ENCODE measurements at regions not wholly inside any gene's neighbourhood (a gene's known extent, or its start where the extent isn't known, plus 50 kb on each side); places are given as distances from the start of the nearest gene placed in this dataset.
"Not testable (repeated sequence)": the region's sequence is repeated elsewhere in the genome, so short reads cannot be mapped to it uniquely, and the experiment has no call there.

DNA sequence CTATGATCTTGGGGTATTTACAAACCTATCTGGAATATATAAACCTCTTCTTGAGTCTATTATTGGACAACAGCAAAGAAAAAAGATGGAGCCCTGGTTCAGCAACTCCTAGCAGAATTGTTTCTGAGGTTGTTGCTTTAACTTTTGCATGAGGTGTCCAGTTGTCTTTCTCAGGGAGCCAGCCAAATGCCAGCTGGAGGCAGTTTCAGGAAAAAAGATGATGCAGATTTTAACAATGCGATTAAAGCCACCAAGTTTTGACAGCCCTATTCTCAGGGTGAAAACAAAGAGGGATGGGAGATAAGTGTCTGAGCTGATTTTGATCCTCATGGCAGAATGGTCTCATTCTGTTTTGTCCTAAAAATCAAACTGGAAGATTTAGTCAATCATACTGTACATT, 181.6 kb upstream of the RASGRP1 start:
- no peak for DNase-seq

DNA sequence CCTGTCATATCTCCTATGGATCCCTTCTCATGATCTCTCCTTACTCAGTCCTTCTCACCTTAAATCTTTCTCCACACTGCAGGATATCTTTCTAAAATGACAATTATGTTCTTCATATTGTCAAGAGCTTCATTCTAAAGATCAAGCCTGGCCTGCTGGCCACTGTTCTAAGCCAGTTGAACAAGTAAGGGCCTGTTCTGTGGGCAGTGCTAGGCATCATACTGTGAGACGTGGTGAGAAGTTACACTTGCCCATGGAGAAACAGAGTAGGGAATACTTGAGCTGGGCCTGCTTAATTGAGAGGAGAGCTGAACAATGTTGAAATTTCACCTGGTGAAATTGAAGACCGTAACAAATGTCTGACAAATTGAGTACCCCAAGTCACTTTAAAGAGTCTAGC, 184.1 kb upstream of the RASGRP1 start:
- DNase-seq, result no peak

DNA sequence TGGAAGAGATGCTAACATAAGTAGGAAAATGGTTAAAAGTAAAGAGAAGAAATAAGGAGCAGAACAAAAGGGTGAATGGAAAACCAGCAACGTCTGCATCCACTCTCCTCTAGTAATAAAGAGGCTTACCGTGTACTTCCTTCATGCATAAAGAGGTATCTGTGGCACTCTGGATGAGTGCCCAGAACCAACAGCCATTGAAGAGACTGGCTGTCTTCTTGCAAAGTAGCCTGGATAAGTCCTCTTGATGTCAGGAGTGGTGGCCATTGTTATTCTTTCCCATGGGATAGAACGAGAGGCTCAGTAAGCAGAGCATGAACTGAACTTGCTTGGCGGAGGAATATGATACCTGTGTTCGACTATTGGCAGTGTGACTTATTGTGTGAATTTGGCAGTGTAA, 186.2 kb upstream of the RASGRP1 start:
- DNase-seq, result no peak

DNA sequence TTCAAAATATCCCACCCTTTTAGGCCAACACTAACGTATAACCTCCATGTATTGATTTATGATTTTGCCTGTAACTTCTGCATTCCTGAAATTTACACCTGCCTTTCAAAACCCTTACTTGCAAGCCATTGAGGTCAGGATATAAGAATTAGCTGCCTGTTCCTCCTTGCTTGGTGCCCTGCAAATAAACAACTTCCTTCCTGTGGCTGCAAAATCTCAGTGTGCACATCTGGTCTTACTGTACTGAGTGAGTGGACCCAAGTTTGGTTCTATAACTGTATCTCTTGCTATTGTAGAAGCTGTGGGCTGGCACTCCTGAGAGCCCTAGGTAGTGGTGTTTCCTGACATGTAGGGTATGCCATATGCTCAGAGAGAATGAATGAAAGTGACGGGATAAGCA, 191.1 kb upstream of the RASGRP1 start:
- DNase-seq, result no peak

DNA sequence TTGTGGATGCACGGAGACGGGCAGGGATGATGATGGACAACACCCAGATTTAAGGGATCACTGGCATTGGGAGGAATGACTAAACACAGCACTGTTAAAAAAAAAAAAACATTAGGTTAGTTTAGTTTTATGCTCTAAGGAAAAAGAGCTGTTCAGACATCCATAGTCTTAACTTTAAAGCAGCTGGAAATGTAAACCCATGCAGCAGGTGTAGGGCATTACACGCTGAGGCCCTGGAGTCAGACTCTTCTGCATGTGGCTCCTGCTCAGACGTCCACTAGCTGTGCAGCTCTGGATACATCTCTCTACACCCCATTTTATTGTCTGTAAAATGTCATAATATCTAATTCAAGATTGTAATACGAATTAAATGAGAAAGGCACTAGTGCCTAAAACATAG, 191.8 kb upstream of the RASGRP1 start:
- no peak for DNase-seq

DNA sequence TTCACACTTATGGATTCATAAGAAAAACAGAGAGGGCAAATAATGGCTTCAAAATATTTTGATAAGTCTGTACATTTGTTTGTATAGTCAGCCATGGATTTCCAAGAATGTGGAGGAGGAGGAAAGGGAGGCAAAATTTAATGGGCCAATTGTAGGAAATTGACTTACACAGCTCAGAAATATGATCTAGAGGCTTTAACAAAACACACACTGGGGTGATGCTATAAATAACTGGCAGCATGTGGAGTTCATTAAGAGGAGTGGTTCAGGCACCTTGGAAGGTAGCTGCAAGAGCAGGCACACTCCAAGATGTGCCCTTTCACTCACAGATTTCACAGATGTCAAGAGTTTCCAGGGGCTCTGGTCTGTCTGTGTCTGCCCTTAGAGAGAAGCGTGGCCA, 193.4 kb upstream of the RASGRP1 start:
- DNase-seq, result no peak

DNA sequence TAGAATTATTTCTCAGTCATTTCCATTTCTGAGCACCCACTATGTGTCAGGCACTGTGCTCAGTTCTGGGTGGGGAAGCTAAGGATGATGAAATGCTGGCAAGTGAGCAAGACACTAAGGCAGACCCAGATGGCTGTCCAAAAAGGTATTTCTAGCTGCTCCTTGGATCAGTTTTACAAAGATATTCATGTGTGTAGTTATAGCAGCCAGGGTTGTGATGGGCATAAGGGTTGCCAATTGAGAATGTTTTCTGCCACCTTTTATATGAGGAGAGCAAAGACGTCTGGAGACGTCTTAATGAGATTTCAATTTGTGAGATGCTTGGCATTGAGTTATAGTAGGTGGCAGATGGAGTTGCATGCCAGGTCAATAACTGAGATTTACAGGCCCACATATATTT, 197.1 kb upstream of the RASGRP1 start:
- DNase-seq, result no peak

DNA sequence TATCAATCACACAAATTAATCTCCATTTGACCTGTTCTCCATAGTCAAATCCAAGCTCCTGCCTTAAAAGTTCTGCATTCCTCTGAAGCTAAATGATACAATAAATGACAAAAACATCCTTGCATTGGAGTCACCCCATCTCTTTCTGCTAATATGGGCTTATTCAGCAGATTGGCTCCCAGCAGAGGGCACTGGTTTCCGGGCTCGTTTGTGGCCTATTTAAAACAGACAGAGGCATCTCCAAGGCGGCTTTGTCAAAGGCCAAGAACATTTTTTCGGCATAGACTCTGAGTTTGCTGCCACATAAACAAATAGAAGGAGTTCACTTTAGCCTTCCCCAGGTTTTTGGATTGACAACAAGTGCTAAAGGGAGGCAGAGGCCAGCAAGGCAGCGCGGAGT, 204.4 kb upstream of the RASGRP1 start:
- no peak for DNase-seq

DNA sequence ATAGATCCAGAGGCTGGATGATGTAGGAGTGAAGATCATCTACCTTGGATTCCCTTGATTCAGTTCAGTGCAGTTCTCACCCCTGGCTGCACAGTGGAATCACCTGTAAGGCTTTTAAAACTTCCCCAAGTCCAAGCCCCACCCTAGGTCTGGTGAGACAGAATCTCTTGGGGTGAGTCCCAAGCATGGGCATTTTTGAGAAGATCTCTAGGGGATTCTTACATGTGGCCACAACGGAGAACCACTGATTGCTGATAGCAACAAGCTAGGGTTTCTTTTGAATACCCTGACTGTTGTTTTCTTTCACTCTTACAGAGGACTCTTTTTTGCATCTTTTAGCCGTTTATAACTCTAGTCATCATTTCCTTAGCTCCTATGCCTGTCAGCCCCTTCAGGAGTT, 204.9 kb upstream of the RASGRP1 start:
- DNase-seq, result no peak

DNA sequence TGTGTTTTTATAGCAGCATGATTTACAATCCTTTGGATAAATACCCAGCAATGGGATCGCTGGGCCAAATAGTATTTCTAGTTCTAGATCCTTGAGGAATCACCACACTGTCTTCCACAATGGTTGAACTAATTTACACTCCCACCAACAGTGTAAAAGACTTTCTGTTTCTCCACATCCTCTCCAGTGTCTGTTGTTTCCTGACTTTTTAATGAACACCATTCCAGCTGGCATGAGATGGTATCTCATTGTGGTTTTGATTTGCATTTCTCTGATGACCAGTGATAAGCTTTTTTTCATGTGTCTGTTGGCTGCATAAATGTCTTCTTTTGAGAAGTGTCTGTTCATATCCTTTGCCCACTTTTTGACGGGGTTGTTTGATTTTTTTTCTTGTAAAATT, 209.5 kb upstream of the RASGRP1 start:
- not testable (repeated sequence) for DNase-seq

DNA sequence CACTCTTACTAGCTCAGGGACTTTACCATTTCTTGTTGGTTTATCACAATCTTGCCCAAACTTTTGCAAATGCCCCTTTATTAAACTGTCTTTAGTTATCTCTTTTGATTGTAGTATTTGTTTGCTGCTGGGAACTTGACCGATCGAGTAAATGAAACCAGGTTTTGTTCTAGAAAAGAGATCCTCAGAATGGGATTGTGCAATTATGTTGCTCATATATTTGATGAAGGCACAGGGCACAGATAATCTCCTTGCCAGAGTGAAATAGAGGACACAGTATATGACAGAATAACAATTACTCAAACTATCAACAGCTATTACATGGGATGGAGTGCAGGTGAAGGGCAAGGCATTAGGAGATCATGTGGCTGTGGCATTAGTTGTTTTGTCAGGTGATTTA, 216.6 kb upstream of the RASGRP1 start:
- no peak for DNase-seq

DNA sequence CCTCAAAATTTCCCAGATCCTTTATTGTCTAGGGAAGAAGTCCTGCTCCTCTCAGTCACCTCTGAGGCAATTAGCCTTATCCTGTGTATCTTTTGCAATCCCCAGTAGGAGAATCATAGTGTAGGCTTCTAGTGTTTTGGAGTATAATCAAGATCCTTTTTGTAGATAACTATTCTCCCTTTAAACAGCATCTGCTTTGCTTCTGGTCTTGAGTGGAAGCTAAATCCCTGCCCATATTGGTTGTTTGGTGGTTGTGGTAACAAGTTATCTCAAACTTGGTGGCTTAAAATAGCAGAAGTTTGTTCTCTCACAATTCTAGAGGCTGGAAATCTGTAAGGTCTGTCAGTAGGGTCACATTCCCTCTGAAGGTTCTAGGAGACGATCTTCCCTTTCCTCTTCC, 217.5 kb upstream of the RASGRP1 start:
- no peak for DNase-seq

DNA sequence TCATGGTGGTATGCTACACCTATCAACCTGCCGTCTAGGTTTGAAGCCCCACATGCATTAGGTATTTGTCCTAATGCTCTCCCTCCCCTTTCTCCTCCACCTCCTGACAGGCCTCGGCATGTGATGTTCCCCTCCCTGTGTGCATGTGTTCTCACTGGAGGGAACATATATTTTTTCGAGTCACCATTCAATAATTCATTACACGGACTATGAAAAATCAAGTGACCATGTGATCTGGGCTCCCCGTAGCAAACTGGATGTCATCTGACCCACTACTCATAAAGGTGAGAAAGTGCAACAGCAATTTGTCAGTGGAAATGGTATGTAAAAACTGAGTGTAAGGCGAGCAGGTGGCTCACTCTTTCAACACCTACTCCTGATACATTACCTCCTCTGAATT, 224.3 kb upstream of the RASGRP1 start:
- no peak for DNase-seq

DNA sequence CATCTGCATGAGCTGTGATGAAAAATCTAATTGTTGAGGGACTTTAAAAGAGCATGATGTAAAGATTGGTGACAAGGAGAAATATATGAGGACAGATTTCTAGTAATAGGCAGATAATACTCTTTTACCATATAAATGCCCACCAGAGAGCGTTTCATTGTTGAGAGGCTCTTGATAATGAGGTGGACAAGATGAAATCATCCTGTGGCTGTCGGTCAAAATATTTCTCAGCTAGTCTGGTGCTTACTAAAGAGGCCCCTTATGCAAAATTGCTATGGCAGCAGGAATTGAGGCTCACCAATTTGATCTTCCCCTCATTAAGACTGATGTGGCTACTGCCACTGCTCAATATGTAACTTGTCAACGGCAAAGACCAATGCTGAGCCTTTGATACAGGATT, 225.0 kb upstream of the RASGRP1 start:
- no peak for DNase-seq

DNA sequence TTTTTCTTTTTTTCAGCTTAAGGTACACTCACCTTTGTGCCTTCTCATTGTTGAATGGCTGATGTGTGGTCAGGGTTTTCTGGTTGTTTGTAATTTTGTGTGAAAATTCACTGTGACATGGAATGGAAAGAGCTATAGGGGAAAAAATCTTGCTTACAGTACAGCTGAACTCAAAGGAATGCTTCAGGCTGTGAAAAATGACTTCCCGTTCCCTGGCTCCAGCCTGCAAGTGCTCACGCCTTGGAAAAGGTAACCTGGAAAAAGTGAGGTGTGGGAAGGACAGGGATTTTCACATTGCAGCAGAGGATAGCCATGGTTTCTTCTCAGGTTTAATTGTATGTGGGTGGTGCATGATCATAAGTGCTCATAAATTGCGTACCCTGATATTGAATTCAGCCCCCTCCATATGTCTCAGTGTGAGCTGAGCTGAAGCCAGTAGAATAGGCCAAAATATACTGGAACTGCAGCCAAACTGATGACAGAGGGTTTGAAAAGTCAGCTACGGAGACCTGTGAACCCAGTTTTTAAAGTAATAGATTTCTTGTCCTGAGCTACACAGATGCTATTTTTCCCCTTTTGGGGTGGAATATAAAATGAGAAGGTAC, 228.7 kb upstream of the RASGRP1 start:
- DNase-seq, result no peak

DNA sequence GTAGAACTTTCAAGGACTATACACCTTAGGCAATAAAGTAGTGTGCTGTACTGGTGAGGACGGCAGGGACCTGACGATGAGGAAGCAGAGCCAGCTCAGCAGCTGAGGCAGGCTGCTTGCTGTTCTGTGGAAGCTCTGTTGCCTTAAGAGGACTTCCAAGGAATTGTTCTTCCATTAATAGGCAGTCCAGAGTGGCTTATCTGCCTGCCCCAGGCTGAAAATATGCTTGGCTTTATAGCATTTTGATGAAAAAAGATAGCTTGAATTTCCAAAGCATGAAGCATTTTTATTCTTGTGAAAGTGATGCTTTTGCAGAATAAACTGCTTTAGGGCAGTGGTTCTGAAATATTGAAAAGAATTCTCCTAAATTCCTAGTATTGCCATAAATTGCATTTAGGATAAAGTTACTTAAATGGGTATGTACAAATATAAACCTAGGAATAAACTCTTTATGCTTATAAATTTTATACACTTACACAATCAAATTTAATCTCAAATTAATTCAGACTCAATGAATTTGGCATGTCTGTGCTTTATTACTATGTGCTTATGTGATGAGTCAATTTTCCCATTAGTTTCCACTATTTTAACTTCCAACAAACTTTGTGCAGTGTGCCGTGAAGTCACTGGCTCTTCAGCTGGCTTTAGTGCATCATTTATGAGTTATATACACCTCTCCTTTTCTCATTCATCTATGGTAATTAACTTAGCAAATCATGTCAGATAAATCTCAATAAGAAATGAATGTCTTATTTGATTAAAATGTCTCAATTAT, 231.0 kb upstream of the RASGRP1 start:
- no peak for DNase-seq

DNA sequence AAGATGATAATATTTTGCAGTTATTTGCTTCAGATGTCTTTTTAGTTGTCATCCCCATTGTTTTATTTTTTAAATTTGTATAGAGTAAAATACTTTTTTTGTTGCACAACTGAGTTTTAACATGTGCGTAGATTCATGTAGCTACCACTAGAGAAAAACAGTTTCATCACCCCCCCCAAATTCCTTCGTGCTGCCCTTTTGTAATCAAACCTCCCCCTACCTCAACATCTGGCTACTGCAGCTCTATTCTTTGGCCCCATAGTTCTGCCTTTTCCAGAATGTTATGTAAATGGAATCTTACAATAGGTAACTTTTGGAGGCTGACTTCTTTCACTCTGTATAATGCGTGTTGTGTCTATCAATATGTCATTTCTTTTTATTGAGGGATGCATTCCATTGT, 232.0 kb upstream of the RASGRP1 start:
- no peak for DNase-seq

DNA sequence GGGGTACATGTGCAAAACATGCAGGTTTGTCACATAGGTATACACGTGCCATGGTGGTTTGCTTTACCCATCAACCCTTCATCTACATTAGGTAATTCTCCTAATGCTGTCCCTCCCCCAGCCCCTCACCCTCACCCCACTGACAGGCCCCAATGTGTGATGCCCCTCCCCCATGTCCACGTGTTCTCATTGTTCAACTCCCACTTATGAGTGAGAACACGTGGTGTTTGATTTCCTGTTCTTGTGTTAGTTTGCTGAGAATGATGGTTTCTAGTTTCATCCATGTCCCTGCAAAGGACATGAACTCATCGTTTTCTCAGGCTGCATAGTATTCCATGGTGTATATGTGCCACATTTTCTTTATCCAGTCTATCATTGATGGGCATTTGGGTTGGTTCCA, 232.9 kb upstream of the RASGRP1 start:
- not testable (repeated sequence) for DNase-seq

DNA sequence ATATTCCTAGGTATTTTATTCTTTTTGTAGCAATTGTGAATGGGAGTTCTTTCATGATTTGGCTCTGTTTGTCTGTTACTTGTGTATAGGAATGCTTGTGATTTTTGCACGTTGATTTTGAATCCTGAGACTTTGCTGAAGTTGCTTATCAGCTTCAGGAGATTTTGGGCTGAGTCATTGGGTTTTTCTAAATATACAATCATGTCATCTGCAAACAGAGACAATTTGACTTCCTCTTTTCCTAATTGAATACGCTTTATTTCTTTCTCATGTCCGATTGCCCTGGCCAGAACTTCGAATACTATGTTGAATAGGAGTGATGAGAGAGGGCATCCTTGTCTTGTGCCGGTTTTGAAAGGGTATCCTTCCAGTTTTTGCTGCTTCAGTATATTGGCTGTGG, 234.6 kb upstream of the RASGRP1 start:
- not testable (repeated sequence) for DNase-seq

DNA sequence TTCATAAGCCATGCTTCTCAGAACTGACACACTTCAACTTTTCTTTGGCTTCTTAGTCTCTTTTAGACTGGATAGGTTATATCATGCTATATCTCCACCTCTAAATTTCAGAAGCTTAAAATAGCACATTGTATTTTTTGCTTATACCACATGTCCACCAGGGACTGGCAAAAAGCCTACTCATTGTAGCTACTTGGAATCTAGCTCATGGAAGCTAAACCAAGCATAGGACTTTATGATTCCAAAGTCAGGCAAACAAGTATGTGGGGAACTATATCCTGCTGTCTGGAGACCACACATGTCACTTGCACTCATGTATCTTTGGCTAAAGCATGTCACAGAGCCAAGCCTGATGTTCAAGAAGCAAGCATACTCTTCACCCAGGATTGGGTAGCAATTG, 245.0 kb upstream of the RASGRP1 start:
- DNase-seq, result no peak

DNA sequence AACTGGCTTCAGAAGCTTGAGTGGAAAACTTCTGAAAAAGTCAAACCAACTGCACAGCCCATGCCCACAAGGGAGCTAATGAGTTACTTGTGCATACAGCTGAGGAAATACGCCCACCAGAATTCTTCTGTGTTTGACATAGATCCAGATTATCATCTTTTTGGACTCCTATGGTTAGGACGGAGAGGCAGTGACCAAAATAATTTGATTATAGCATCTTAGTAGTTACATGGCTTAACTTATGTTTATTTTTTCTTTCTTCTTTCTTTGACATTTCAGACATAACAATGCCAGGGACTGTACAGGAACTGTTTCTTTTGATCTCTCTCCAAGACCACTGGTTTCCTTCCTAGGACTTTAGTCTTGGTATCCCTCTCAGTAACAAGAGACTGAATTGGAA, 246.1 kb upstream of the RASGRP1 start:
- no peak for DNase-seq

DNA sequence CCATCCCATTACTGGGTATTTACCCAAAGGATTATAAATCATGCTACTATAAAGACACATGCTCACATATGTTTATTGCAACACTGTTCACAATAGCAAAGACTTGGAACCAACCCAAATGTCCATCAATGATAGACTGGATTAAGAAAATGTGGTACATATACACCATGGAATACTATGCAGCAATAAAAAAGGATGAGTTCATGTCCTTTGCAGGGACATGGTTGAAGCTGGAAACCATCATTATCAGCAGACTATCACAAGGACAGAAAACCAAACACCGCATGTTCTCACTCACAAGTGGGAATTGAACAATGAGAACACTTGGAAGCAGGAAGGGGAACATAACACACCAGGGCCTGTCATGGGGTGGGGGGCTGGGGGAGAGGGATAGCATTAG, 249.6 kb upstream of the RASGRP1 start:
- DNase-seq, result not testable (repeated sequence)

DNA sequence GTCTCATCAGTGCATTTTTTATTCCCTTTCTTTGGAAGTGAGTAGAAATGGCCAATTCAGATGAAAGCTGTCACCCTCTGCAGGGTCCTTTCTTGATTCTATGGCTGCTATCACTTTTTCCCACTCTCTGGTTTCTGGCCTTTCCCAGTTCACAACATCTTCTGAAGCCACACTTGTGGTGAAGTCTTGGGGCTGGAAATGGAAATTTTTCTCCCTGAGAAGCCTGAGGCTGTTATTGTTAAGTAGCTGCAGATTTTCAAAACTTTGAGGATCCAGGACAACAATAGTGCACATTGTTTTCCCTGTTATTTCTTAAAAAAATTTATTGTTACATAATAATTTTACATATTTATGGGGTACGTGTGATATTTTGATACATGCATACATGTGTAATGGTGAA, 250.3 kb upstream of the RASGRP1 start:
- DNase-seq, result no peak

DNA sequence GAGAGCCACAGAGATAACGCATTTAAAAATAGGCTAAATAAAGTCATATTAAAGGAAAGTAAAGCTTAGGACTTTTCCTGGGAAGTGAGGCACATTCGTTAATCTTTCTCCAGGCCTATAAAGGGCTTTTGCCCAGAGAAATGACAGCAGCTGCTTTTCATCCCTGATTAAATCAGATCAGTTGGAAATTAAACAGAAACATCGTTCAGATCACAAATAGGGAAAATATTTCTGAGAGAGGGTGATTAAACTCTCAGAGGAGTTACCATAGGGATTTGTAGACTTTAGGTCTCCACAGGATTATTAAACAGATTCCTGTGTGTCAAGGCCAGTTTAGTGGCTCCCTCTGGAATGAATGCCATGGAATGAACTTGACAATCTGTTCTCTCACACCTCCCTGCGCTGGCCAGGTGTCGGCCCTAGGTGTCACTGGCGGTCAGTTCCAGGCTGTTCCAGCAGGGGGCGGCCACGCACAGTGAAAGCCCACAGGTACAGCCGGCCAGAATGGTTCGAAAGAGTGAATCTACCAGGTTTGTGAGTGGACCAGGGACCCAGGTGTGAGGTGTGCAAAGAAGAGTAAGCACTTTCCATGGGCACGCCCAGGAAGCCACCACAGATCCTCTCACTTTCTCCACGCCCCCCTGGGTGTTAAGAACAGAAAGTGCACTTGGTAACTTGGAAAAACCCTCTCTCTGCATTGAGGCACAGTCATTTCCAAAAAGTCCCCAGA, 253.0 kb upstream of the RASGRP1 start:
- DNase-seq, result peak; percentile 65

Measured in central memory CD4-positive, alpha-beta T cell (primary cell).